BLaER1 (cell line): ENCODE measurements at regions not wholly inside any gene's neighbourhood (a gene's known extent, or its start where the extent isn't known, plus 50 kb on each side); places are given as distances from the start of the nearest gene placed in this dataset.

Source experiments
- H3K27ac ChIP-seq: shearing (Covaris generic); formaldehyde crosslinking; 2 replicates; pipeline ENCODE4 v1.8.1; 2022
- H3K27me3 ChIP-seq: shearing (Covaris generic); formaldehyde crosslinking; 2 replicates; pipeline ENCODE4 v1.8.1; 2022
- H3K36me3 ChIP-seq: shearing (Covaris generic); formaldehyde crosslinking; 2 replicates; pipeline ENCODE4 v1.8.1; 2022
- H3K4me1 ChIP-seq: shearing (Covaris generic); formaldehyde crosslinking; 2 replicates; pipeline ENCODE4 v1.8.1; 2022
- H3K4me2 ChIP-seq: shearing (Covaris generic); formaldehyde crosslinking; 2 replicates; pipeline ENCODE4 v1.8.1; 2022
- H3K4me3 ChIP-seq: shearing (Covaris generic); formaldehyde crosslinking; 2 replicates; pipeline ENCODE4 v1.8.1; 2022
- H3K9ac ChIP-seq: shearing (Covaris generic); formaldehyde crosslinking; 2 replicates; pipeline ENCODE4 v1.8.1; 2022
- H3K9me3 ChIP-seq: shearing (Covaris generic); formaldehyde crosslinking; 2 replicates; pipeline ENCODE4 v1.8.1; 2022
- H4K20me1 ChIP-seq: shearing (Covaris generic); formaldehyde crosslinking; 2 replicates; pipeline ENCODE4 v1.8.1; 2022
- Cebpa-rat ChIP-seq: shearing (Covaris generic); IDR thresholded peaks from 2 replicates; pipeline ENCODE4 v1.8.1; 2022

- Histone ChIP-seq H3K4me1 (no peaks in the 10 kb centered on the region), H3K36me3 (no peaks in the 10 kb centered on the region), H3K9ac (no peak overlapping the region), H3K27ac (no peak overlapping the region), H3K4me3 (no peak overlapping the region), H4K20me1 (no peaks in the 10 kb centered on the region), H3K4me2 (no peak overlapping the region), H3K9me3 (0 out of 2 replicates have a peak, but pooled peaks cover 6% of the 10 kb centered on the region), H3K27me3 (no peaks in the 10 kb centered on the region)
- no peak for TF ChIP-seq Cebpa-rat
Observed at GRCh38 chr4:19999775-20000414, 251.8 kb upstream of the SLIT2 start.

GRCh38 chr4:19999276-19999675, 252.4 kb upstream of the SLIT2 start:
- Histone ChIP-seq H3K9ac (no peak overlapping the region), H3K4me1 (no peaks in the 10 kb centered on the region), H3K36me3 (no peaks in the 10 kb centered on the region), H4K20me1 (no peaks in the 10 kb centered on the region), H3K4me3 (no peak overlapping the region), H3K9me3 (0 out of 2 replicates have a peak, but pooled peaks cover 6% of the 10 kb centered on the region), H3K4me2 (no peak overlapping the region), H3K27me3 (no peaks in the 10 kb centered on the region), H3K27ac (no peak overlapping the region)
- no peak for TF ChIP-seq Cebpa-rat

GRCh38 chr4:19993242-19993641, 258.5 kb upstream of the SLIT2 start:
- Histone ChIP-seq H3K4me1 (peaks cover 7% of the 10 kb centered on the region; the same call in 1 of the 2 replicates), H3K9me3 (no peaks in the 10 kb centered on the region), H3K9ac (no peak overlapping the region), H3K4me3 (no peak overlapping the region), H3K36me3 (no peaks in the 10 kb centered on the region), H3K4me2 (no peak overlapping the region), H4K20me1 (no peaks in the 10 kb centered on the region), H3K27me3 (no peaks in the 10 kb centered on the region), H3K27ac (no peak overlapping the region)
- no peak for TF ChIP-seq Cebpa-rat

- no peak overlapping the region for H3K27ac ChIP-seq
Observed at GRCh38 chr4:19992471-19993093, 259.1 kb upstream of the SLIT2 start.

GRCh38 chr4:19987746-19988145, 264.0 kb upstream of the SLIT2 start:
- no peak overlapping the region for H3K4me3 ChIP-seq
- H4K20me1 ChIP-seq = no peaks in the 10 kb centered on the region
- no peaks in the 10 kb centered on the region for H3K36me3 ChIP-seq
- H3K4me1 ChIP-seq = peaks cover 1% of the 10 kb centered on the region; the same call in 1 of the 2 replicates
- H3K9ac ChIP-seq = no peak overlapping the region
- no peak overlapping the region for H3K4me2 ChIP-seq
- H3K27ac ChIP-seq = no peak overlapping the region
- H3K27me3 ChIP-seq = no peaks in the 10 kb centered on the region
- H3K9me3 ChIP-seq = no peaks in the 10 kb centered on the region
- TF ChIP-seq Cebpa-rat = no peak

More at GRCh38 chr4:19992471-19993093, 259.1 kb upstream of the SLIT2 start:
- no peak for TF ChIP-seq Cebpa-rat
- no peaks in the 10 kb centered on the region for H3K9me3 ChIP-seq
- peaks cover 7% of the 10 kb centered on the region; the same call in 1 of the 2 replicates for H3K4me1 ChIP-seq
- H3K4me3 ChIP-seq = no peak overlapping the region
- no peaks in the 10 kb centered on the region for H3K27me3 ChIP-seq
- H3K9ac ChIP-seq = no peak overlapping the region
- H4K20me1 ChIP-seq = no peaks in the 10 kb centered on the region
- no peak overlapping the region for H3K4me2 ChIP-seq
- H3K36me3 ChIP-seq = no peaks in the 10 kb centered on the region

- Histone ChIP-seq H3K9ac (no peak overlapping the region), H3K9me3 (peaks cover 13% of the 10 kb centered on the region), H3K36me3 (no peaks in the 10 kb centered on the region), H3K27ac (no peak overlapping the region), H4K20me1 (no peaks in the 10 kb centered on the region), H3K4me1 (no peaks in the 10 kb centered on the region), H3K27me3 (no peaks in the 10 kb centered on the region), H3K4me2 (no peak overlapping the region), H3K4me3 (no peak overlapping the region)
- TF ChIP-seq Cebpa-rat = no peak
Observed at GRCh38 chr4:19983072-19983471, 268.6 kb upstream of the SLIT2 start.

- Histone ChIP-seq H3K27ac (no peak overlapping the region), H3K36me3 (no peaks in the 10 kb centered on the region), H3K27me3 (no peaks in the 10 kb centered on the region), H3K4me3 (no peak overlapping the region), H3K9me3 (peaks cover 18% of the 10 kb centered on the region), H3K4me1 (no peaks in the 10 kb centered on the region), H3K4me2 (no peak overlapping the region), H4K20me1 (no peaks in the 10 kb centered on the region), H3K9ac (no peak overlapping the region)
- TF ChIP-seq Cebpa-rat = no peak
Observed at GRCh38 chr4:19982556-19982955, 269.1 kb upstream of the SLIT2 start.

GRCh38 chr4:19971829-19972228, 279.9 kb upstream of the SLIT2 start:
- TF ChIP-seq Cebpa-rat = no peak
- Histone ChIP-seq H3K36me3 (no peaks in the 10 kb centered on the region), H3K9ac (no peak overlapping the region), H3K4me2 (no peak overlapping the region), H3K27me3 (no peaks in the 10 kb centered on the region), H3K4me1 (no peaks in the 10 kb centered on the region), H3K4me3 (no peak overlapping the region), H3K27ac (no peak overlapping the region), H4K20me1 (no peaks in the 10 kb centered on the region), H3K9me3 (peaks cover 19% of the 10 kb centered on the region)

GRCh38 chr4:19969492-19969891, 282.2 kb upstream of the SLIT2 start:
- no peak overlapping the region for H3K27ac ChIP-seq
- H4K20me1 ChIP-seq = no peaks in the 10 kb centered on the region
- no peak overlapping the region for H3K4me2 ChIP-seq
- no peak overlapping the region for H3K4me3 ChIP-seq
- no peak overlapping the region for H3K9ac ChIP-seq
- H3K36me3 ChIP-seq = no peaks in the 10 kb centered on the region
- no peaks in the 10 kb centered on the region for H3K4me1 ChIP-seq
- peaks cover 14% of the 10 kb centered on the region for H3K9me3 ChIP-seq
- no peaks in the 10 kb centered on the region for H3K27me3 ChIP-seq
- no peak for TF ChIP-seq Cebpa-rat

- H3K27me3 ChIP-seq = no peaks in the 10 kb centered on the region
- TF ChIP-seq Cebpa-rat = no peak
- H3K27ac ChIP-seq = no peak overlapping the region
- H3K9ac ChIP-seq = no peak overlapping the region
- no peaks in the 10 kb centered on the region for H3K36me3 ChIP-seq
- no peaks in the 10 kb centered on the region for H4K20me1 ChIP-seq
- H3K4me2 ChIP-seq = no peak overlapping the region
- H3K9me3 ChIP-seq = peaks cover 8% of the 10 kb centered on the region
- no peak overlapping the region for H3K4me3 ChIP-seq
- no peaks in the 10 kb centered on the region for H3K4me1 ChIP-seq
Observed at GRCh38 chr4:19961091-19961490, 290.6 kb upstream of the SLIT2 start.
